ENCODE measurements at regions not wholly inside any gene's neighbourhood (a gene's known extent, or its start where the extent isn't known, plus 50 kb on each side); places are given as distances from the start of the nearest gene placed in this dataset.
"Not testable (repeated sequence)": the region's sequence is repeated elsewhere in the genome, so short reads cannot be mapped to it uniquely, and the experiment has no call there.

DNA sequence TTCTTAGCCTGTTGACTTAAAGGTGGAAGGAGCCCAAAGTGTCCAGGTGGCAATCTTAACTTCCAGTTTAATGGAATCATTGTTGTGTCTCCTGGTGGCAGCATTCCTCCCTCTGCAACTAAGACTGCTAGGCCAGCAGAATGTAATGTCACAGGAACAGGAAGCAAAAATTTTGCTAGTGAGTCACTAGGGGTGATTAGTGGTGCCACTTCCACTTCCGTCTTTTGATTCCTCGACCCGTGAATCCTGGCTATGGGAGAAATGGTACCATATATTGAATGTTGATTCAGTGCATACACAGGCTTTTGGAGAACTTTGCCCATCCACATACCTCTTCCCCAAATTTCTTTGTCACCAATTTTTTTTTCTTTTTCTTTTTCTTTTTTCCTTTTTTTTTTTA lies 661.4 kb downstream of the TAF11L14 start:
- H3K27ac Mint-ChIP-seq; DNase-seq; H3K36me3 Mint-ChIP-seq (ENCODE audit: insufficient read depth in 2 of 2); H3K27me3 Mint-ChIP-seq (ENCODE audit: low read depth); H3K9me3 Mint-ChIP-seq; ATAC-seq (replicated peaks in 1 of 2); H3K4me3 Mint-ChIP-seq; H3K4me1 Mint-ChIP-seq (ENCODE audit: low read depth): not testable (repeated sequence)

- peaks cover 0 to 2% of the 10 kb centered on the region in 2 donors for H3K36me3 Mint-ChIP-seq (ENCODE audit: insufficient read depth in 2 of 2)
- no peaks in the 10 kb centered on the region for H3K27me3 Mint-ChIP-seq (ENCODE audit: low read depth)
- ATAC-seq (replicated peaks in 1 of 2): no peak
- H3K4me1 Mint-ChIP-seq (ENCODE audit: low read depth): no peaks in the 10 kb centered on the region
- H3K4me3 Mint-ChIP-seq: no peak overlapping the region
- no peak for DNase-seq
- H3K9me3 Mint-ChIP-seq: peaks cover 0 to 2% of the 10 kb centered on the region in 2 donors
- H3K27ac Mint-ChIP-seq: no peak overlapping the region
Measured at GRCh38 chr5:18299166-18299565, 664.9 kb downstream of the TAF11L14 start.

- Mint-ChIP-seq H3K27me3 (ENCODE audit: low read depth) (no peaks in the 10 kb centered on the region), H3K36me3 (ENCODE audit: insufficient read depth in 2 of 2) (no peaks in the 10 kb centered on the region), H3K9me3 (no peaks in the 10 kb centered on the region), H3K27ac (no peak overlapping the region), H3K4me3 (no peak overlapping the region), H3K4me1 (ENCODE audit: low read depth) (no peaks in the 10 kb centered on the region)
- ATAC-seq (replicated peaks in 1 of 2): no peak
- DNase-seq: no peak
Measured at GRCh38 chr5:18305288-18305924, 671.1 kb downstream of the TAF11L14 start.

GRCh38 chr5:18311266-18311665 lies 677.0 kb downstream of the TAF11L14 start:
- no peaks in the 10 kb centered on the region for H3K27me3 Mint-ChIP-seq (ENCODE audit: low read depth)
- DNase-seq (no peak), ATAC-seq (replicated peaks in 1 of 2) (no peak)
- H3K4me3 Mint-ChIP-seq: no peak overlapping the region
- H3K9me3 Mint-ChIP-seq: no peaks in the 10 kb centered on the region
- H3K4me1 Mint-ChIP-seq (ENCODE audit: low read depth): no peaks in the 10 kb centered on the region
- no peak overlapping the region for H3K27ac Mint-ChIP-seq
- peaks cover 0 to 2% of the 10 kb centered on the region in 2 donors for H3K36me3 Mint-ChIP-seq (ENCODE audit: insufficient read depth in 2 of 2)

GRCh38 chr5:18312016-18312415 lies 677.8 kb downstream of the TAF11L14 start:
- no peak for DNase-seq
- Mint-ChIP-seq H3K9me3 (no peaks in the 10 kb centered on the region), H3K27me3 (ENCODE audit: low read depth) (no peaks in the 10 kb centered on the region), H3K4me3 (no peak overlapping the region), H3K27ac (no peak overlapping the region), H3K4me1 (ENCODE audit: low read depth) (no peaks in the 10 kb centered on the region), H3K36me3 (ENCODE audit: insufficient read depth in 2 of 2) (peaks cover 0 to 2% of the 10 kb centered on the region in 2 donors)
- no peak for ATAC-seq (replicated peaks in 1 of 2)

- Mint-ChIP-seq H3K27me3 (ENCODE audit: low read depth) (no peaks in the 10 kb centered on the region), H3K9me3 (no peaks in the 10 kb centered on the region), H3K4me3 (no peak overlapping the region), H3K36me3 (ENCODE audit: insufficient read depth in 2 of 2) (peaks cover 0 to 2% of the 10 kb centered on the region in 2 donors), H3K4me1 (ENCODE audit: low read depth) (no peaks in the 10 kb centered on the region), H3K27ac (no peak overlapping the region)
- DNase-seq (no peak), ATAC-seq (replicated peaks in 1 of 2) (no peak)
Measured at GRCh38 chr5:18314192-18314778, 680.0 kb downstream of the TAF11L14 start.

DNA sequence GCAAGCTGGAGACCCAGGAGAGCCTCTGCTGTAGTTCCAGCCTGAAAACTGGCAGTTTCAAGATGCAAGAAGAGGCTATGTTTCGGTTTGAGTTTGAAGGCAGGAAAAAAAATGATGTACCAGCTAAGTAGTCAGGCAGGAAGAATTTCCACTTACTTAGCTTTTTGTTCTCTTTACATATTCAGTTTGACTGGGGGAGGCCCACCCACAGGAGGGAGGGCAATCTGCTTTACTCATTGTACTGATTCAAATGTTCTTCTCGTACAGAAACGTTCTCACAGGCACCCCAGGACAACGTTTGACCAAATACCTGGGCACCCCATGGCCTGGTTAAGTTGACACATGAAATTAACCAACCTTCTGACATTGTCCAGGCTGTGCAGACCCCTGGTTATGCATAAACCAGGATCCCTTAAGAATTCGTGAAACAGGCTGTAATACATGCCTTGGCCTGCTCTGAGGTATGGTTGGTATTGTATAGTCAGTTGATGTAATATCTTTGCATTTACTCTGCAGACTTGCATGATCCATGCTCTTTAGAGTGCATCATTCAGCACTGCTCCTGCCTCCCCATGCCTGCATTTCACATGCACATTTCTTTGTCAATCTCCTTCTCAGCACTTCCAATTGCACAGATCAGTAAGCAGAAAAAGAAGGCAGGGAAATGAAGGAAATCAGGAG lies 687.1 kb downstream of the TAF11L14 start:
- no peak overlapping the region for H3K4me3 Mint-ChIP-seq

DNA sequence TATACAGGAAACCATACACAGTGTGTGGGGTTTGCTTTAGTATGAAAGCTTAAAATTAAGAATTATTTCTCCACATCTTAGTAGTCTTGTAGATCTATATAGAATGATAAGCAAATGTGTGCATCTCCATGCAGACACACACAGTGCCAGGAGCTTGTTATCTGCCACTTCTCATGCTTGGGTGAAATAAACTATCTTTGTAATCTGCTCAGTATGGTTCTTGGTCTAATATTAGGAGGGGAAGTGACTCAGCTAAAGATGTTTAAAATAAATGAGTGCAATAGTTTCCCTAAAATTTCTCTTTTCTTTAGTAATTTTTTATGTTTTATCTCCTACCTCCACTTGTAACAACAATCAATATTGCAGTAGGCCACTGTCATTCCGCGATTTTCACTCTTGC lies 689.6 kb downstream of the TAF11L14 start:
- peaks cover 3 to 4% of the 10 kb centered on the region in 2 donors for H3K9me3 Mint-ChIP-seq
- DNase-seq (no peak), ATAC-seq (replicated peaks in 1 of 2) (no peak)
- H3K36me3 Mint-ChIP-seq (ENCODE audit: insufficient read depth in 2 of 2): no peaks in the 10 kb centered on the region
- H3K27ac Mint-ChIP-seq: no peak overlapping the region
- H3K27me3 Mint-ChIP-seq (ENCODE audit: low read depth): no peaks in the 10 kb centered on the region
- H3K4me3 Mint-ChIP-seq: no peak overlapping the region
- H3K4me1 Mint-ChIP-seq (ENCODE audit: low read depth): no peaks in the 10 kb centered on the region

More for the DNA sequence above, 687.1 kb downstream of the TAF11L14 start:
- Mint-ChIP-seq H3K4me1 (ENCODE audit: low read depth) (no peaks in the 10 kb centered on the region), H3K27me3 (ENCODE audit: low read depth) (no peaks in the 10 kb centered on the region), H3K36me3 (ENCODE audit: insufficient read depth in 2 of 2) (no peaks in the 10 kb centered on the region), H3K9me3 (peaks cover 3 to 4% of the 10 kb centered on the region in 2 donors), H3K27ac (no peak overlapping the region)
- ATAC-seq (replicated peaks in 1 of 2): no peak
- no peak for DNase-seq

GRCh38 chr5:18325431-18325830 lies 691.2 kb downstream of the TAF11L14 start:
- Mint-ChIP-seq H3K9me3 (peaks cover 3 to 4% of the 10 kb centered on the region in 2 donors), H3K4me1 (ENCODE audit: low read depth) (no peaks in the 10 kb centered on the region), H3K27me3 (ENCODE audit: low read depth) (no peaks in the 10 kb centered on the region), H3K36me3 (ENCODE audit: insufficient read depth in 2 of 2) (no peaks in the 10 kb centered on the region), H3K4me3 (no peak overlapping the region), H3K27ac (no peak overlapping the region)
- DNase-seq (no peak), ATAC-seq (replicated peaks in 1 of 2) (no peak)

DNA sequence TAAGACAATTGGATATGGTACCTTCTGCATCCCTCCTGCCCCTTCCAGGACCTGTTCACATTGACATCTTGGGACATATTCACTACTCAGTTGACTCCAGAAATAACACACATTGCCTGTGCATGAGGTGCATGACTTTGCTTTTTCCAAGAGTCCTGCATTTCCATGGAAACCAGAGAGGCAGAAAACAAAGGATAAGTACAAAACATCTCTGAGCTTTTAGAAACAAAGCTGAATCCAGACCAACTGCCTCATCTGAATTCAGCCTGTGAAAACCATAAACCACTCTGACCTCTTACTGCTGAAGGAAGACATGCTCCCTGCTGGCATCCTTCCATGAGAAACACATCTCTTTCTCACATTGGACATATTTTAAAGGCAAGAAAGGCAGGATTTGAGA lies 695.1 kb downstream of the TAF11L14 start:
- Mint-ChIP-seq H3K4me3 (no peak overlapping the region), H3K9me3 (peaks cover 3 to 4% of the 10 kb centered on the region in 2 donors), H3K27ac (no peak overlapping the region), H3K36me3 (ENCODE audit: insufficient read depth in 2 of 2) (no peaks in the 10 kb centered on the region), H3K27me3 (ENCODE audit: low read depth) (no peaks in the 10 kb centered on the region), H3K4me1 (ENCODE audit: low read depth) (no peaks in the 10 kb centered on the region)
- DNase-seq (no peak), ATAC-seq (replicated peaks in 1 of 2) (no peak)

- Mint-ChIP-seq H3K4me3 (no peak overlapping the region), H3K27me3 (ENCODE audit: low read depth) (no peaks in the 10 kb centered on the region), H3K4me1 (ENCODE audit: low read depth) (no peaks in the 10 kb centered on the region), H3K9me3 (peaks cover 0 to 2% of the 10 kb centered on the region in 2 donors), H3K36me3 (ENCODE audit: insufficient read depth in 2 of 2) (no peaks in the 10 kb centered on the region), H3K27ac (no peak overlapping the region)
- DNase-seq (no peak), ATAC-seq (replicated peaks in 1 of 2) (no peak)
Measured at GRCh38 chr5:18333841-18334240, 699.6 kb downstream of the TAF11L14 start.

- no peaks in the 10 kb centered on the region for H3K36me3 Mint-ChIP-seq (ENCODE audit: insufficient read depth in 2 of 2)
- no peaks in the 10 kb centered on the region for H3K27me3 Mint-ChIP-seq (ENCODE audit: low read depth)
- ATAC-seq (replicated peaks in 1 of 2) (no peak), DNase-seq (no peak)
- H3K9me3 Mint-ChIP-seq: peaks cover 0 to 2% of the 10 kb centered on the region in 2 donors
- no peaks in the 10 kb centered on the region for H3K4me1 Mint-ChIP-seq (ENCODE audit: low read depth)
- H3K4me3 Mint-ChIP-seq: no peak overlapping the region
- H3K27ac Mint-ChIP-seq: no peak overlapping the region
Measured at GRCh38 chr5:18334949-18335348, 700.7 kb downstream of the TAF11L14 start.

DNA sequence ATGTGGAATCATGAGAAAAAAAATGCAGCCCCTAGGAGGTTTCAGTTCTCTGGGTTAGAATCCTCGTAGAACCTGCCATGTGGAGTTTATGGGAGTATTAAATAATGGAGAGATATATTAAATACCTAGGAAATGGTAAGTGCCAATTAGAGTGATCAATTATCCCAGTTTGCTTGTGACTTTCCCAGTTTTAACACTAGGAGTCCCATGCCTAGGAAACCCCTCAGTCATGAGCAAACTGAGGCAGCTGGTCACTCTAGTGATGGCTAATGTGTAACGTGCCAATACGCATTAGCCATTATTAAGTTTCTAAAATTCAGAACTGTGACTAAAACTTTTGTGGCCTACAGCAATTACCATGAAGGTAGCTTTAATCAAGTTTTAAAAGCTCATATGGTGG lies 720.6 kb downstream of the TAF11L14 start:
- peaks cover 2 to 3% of the 10 kb centered on the region in 2 donors for H3K9me3 Mint-ChIP-seq
- H3K27me3 Mint-ChIP-seq (ENCODE audit: low read depth): no peaks in the 10 kb centered on the region
- no peak overlapping the region for H3K4me3 Mint-ChIP-seq
- no peak overlapping the region for H3K27ac Mint-ChIP-seq
- H3K36me3 Mint-ChIP-seq (ENCODE audit: insufficient read depth in 2 of 2): no peaks in the 10 kb centered on the region
- DNase-seq (no peak), ATAC-seq (replicated peaks in 1 of 2) (no peak)
- no peaks in the 10 kb centered on the region for H3K4me1 Mint-ChIP-seq (ENCODE audit: low read depth)

All from activated T-cell treated with anti-CD3 and anti-CD28 coated beads, Interleukin-2, amount 50 U/mL, for 72 hours (primary cell).